ENCODE measurements at regions not wholly inside any gene's neighbourhood (a gene's known extent, or its start where the extent isn't known, plus 50 kb on each side); places are given as distances from the start of the nearest gene placed in this dataset.
"Not testable (repeated sequence)": the region's sequence is repeated elsewhere in the genome, so short reads cannot be mapped to it uniquely, and the experiment has no call there.

DNA sequence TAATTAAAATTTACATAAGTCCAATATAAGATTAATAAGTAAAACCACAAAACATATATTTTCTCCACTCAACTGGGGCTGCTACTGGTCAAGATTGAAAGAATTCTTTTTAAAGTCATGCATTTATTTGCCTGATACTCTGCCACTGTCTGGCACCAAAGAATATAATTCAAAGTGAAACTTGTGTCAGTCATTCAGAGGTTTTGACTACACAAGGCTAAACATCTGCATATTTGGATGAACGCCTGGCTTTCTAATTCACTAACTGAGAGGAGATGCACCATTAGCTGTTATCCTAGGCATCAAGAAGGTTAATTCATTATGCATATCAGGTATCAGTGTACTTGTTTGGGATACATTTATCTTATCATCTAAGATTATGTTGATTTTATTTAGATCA, 598.5 kb downstream of the CENPC start:
- DNase-seq (no peak), ATAC-seq (no peak)
- H3K4me3 ChIP-seq: no peak overlapping the region
- TF ChIP-seq, protein P1, sequence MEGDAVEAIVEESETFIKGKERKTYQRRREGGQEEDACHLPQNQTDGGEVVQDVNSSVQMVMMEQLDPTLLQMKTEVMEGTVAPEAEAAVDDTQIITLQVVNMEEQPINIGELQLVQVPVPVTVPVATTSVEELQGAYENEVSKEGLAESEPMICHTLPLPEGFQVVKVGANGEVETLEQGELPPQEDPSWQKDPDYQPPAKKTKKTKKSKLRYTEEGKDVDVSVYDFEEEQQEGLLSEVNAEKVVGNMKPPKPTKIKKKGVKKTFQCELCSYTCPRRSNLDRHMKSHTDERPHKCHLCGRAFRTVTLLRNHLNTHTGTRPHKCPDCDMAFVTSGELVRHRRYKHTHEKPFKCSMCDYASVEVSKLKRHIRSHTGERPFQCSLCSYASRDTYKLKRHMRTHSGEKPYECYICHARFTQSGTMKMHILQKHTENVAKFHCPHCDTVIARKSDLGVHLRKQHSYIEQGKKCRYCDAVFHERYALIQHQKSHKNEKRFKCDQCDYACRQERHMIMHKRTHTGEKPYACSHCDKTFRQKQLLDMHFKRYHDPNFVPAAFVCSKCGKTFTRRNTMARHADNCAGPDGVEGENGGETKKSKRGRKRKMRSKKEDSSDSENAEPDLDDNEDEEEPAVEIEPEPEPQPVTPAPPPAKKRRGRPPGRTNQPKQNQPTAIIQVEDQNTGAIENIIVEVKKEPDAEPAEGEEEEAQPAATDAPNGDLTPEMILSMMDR (IDR thresholded peaks at IDR 0.05): no peak
- H3K36me3 ChIP-seq: no peaks in the 10 kb centered on the region
- no peaks in the 10 kb centered on the region for H3K27me3 ChIP-seq
- intact Hi-C loops (cut with DNase I): no loop called here
- H3K4me1 ChIP-seq: no peaks in the 10 kb centered on the region
- no peaks in the 10 kb centered on the region for H3K9me3 ChIP-seq
- no peak overlapping the region for H3K27ac ChIP-seq

DNA sequence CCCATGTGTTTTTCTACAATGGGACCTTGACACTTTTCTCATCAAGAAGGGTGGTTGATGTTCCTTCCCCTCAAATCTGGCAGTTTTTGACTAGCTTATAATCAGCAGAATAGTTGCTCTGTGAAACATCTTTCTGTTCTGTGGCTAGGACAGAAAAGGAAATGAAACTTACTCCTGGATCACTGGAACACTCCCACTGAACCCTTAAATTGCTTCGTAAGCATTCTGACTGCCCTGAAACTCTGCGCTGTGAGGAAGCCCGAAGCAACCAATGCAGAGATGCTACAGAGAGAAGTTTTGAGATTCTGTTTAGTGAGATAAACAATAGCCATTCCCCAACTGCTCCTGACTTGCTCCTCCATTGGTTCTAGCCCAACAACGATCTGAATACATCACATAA, 602.2 kb downstream of the CENPC start:
- no peaks in the 10 kb centered on the region for H3K36me3 ChIP-seq
- DNase-seq (peak in 1 of 4 donors; percentile 1), ATAC-seq (peak; percentile 48)
- no peaks in the 10 kb centered on the region for H3K27me3 ChIP-seq
- H3K27ac ChIP-seq: no peak overlapping the region
- no peaks in the 10 kb centered on the region for H3K4me1 ChIP-seq
- no peaks in the 10 kb centered on the region for H3K9me3 ChIP-seq
- TF ChIP-seq, protein P1 (IDR thresholded peaks at IDR 0.05): no peak
- no peak overlapping the region for H3K4me3 ChIP-seq
- intact Hi-C loops (cut with DNase I): no loop called here

DNA sequence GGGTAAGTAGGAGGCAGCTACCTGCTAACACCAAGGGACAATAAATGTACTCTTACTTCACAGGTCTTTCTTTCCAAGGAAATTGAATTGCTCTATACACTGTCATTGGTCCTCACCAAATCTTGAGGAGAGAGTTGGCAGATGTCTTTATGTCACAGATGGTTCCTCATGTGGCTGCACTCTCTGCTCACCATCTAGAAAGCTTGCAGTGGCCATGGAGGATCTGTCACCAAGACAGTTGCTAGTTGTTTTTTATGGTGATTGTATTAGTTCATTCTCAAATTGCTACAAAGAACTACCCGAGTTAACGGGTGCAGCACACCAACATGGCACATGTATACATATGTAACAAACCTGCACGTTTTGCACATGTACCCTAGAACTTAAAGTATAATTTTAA, 613.3 kb downstream of the CENPC start:
- DNase-seq; ATAC-seq; H3K27ac ChIP-seq; H3K36me3 ChIP-seq; H3K9me3 ChIP-seq; H3K4me3 ChIP-seq; intact Hi-C loops (cut with DNase I); H3K4me1 ChIP-seq; H3K27me3 ChIP-seq: not testable (repeated sequence)

DNA sequence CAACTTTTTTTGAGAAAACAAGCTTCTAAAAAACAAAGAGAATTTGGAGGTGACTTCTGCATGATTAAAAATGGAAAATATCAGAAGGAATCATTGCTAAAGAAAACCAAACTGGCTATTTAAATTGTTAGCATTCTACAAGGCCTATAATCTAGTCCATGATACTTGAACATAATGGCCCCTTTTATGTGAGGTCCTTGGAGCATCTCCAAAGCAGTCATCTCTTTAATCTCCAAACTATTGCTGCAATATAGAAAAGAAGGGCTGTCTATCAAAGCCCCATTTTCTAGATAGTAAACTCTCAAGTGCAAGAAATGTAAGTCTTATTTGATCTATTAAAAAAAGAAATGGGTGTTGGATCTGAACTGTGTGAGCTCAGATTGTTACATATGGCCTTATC, 615.1 kb downstream of the CENPC start:
- intact Hi-C loops (cut with DNase I): no loop called here
- no peaks in the 10 kb centered on the region for H3K9me3 ChIP-seq
- no peaks in the 10 kb centered on the region for H3K4me1 ChIP-seq
- H3K4me3 ChIP-seq: no peak overlapping the region
- ATAC-seq (no peak), DNase-seq (no peak)
- no peaks in the 10 kb centered on the region for H3K27me3 ChIP-seq
- no peak overlapping the region for H3K27ac ChIP-seq
- TF ChIP-seq, protein P1 (IDR thresholded peaks at IDR 0.05): no peak
- no peaks in the 10 kb centered on the region for H3K36me3 ChIP-seq

DNA sequence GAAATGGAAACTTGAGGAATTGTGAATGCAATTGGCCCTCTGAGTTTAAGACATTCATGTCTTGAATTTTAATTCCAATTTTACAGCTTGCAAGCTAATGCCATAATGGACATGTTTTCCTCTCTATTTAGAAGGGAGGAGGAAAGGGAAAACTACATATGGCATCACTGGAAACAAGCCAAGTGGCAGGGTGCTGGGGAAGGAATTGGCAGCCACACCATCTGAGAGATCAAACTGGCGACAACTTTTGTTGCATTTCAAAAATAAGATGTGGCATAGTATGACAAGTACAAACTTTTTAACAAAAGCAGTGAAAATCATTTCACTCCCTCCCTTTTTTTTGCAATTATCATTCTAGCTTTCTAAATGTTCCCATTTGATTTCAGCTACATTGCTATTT, 615.6 kb downstream of the CENPC start:
- no peak for ATAC-seq
- H3K4me3 ChIP-seq: no peak overlapping the region

DNA sequence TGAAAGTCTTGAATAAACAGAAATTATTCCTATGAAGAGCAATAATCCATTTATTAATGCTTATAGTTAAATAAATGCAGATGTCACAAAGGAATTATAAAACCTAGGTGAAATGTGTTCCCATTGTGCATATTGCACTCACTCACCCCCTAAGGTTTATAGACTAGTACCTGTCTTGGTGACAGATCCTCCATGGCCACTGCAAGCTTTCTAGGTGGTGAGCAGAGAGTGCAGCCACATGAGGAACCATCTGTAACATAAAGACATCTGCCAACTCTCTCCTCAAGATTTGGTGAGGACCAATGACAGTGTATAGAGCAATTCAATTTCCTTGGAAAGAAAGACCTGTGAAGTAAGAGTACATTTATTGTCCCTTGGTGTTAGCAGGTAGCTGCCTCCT, 616.4 kb downstream of the CENPC start:
- H3K27ac ChIP-seq; H3K36me3 ChIP-seq; intact Hi-C loops (cut with DNase I); ATAC-seq; H3K27me3 ChIP-seq; DNase-seq; H3K9me3 ChIP-seq; H3K4me1 ChIP-seq; H3K4me3 ChIP-seq: not testable (repeated sequence)

More for the DNA sequence above, 615.6 kb downstream of the CENPC start:
- Histone ChIP-seq H3K36me3 (no peaks in the 10 kb centered on the region), H3K27ac (no peak overlapping the region), H3K4me1 (no peaks in the 10 kb centered on the region), H3K9me3 (no peaks in the 10 kb centered on the region), H3K27me3 (no peaks in the 10 kb centered on the region)
- no peak for DNase-seq
- intact Hi-C loops (cut with DNase I): no loop called here
- TF ChIP-seq, protein P1 (IDR thresholded peaks at IDR 0.05): no peak
